ENCODE measurements at regions not wholly inside any gene's neighbourhood (a gene's known extent, or its start where the extent isn't known, plus 50 kb on each side); places are given as distances from the start of the nearest gene placed in this dataset.

GRCh38 chr6:148107911-148108310, 234.7 kb upstream of the SASH1 start:
- no peak for TF ChIP-seq POLR2A (IDR thresholded peaks at IDR 0.05)
- no peak for TF ChIP-seq CTCF (IDR thresholded peaks at IDR 0.05)
- no peak for TF ChIP-seq POLR2AphosphoS5 (IDR thresholded peaks at IDR 0.05)
- intact Hi-C loops (cut with DNase I; ENCODE audit: low total_unique reads): no loop called here
- H3K9me3 ChIP-seq: no peaks in the 10 kb centered on the region
- H3K27ac ChIP-seq: no peak overlapping the region
- H3K4me3 ChIP-seq: no peak overlapping the region
- H3K4me1 ChIP-seq: no peaks in the 10 kb centered on the region
- H3K36me3 ChIP-seq: no peaks in the 10 kb centered on the region
- no peaks in the 10 kb centered on the region for H3K27me3 ChIP-seq
- DNase-seq (ENCODE audit: low spot score in 2 of 2): no peak

GRCh38 chr6:148109732-148110131, 232.9 kb upstream of the SASH1 start:
- no peaks in the 10 kb centered on the region for H3K4me1 ChIP-seq
- no peaks in the 10 kb centered on the region for H3K27me3 ChIP-seq
- intact Hi-C loops (cut with DNase I; ENCODE audit: low total_unique reads): no loop called here
- H3K27ac ChIP-seq: no peak overlapping the region
- no peak for TF ChIP-seq CTCF (IDR thresholded peaks at IDR 0.05)
- TF ChIP-seq POLR2A (IDR thresholded peaks at IDR 0.05): no peak
- TF ChIP-seq POLR2AphosphoS5 (IDR thresholded peaks at IDR 0.05): no peak
- H3K36me3 ChIP-seq: no peaks in the 10 kb centered on the region
- H3K4me3 ChIP-seq: no peak overlapping the region
- no peak for DNase-seq (ENCODE audit: low spot score in 2 of 2)
- no peaks in the 10 kb centered on the region for H3K9me3 ChIP-seq

- no peaks in the 10 kb centered on the region for H3K27me3 ChIP-seq
- TF ChIP-seq POLR2AphosphoS5 (IDR thresholded peaks at IDR 0.05) (no peak), CTCF (IDR thresholded peaks at IDR 0.05) (no peak), POLR2A (IDR thresholded peaks at IDR 0.05) (no peak)
- H3K27ac ChIP-seq: no peak overlapping the region
- DNase-seq (ENCODE audit: low spot score in 2 of 2): no peak
- no peaks in the 10 kb centered on the region for H3K9me3 ChIP-seq
- H3K4me1 ChIP-seq: no peaks in the 10 kb centered on the region
- intact Hi-C loops (cut with DNase I; ENCODE audit: low total_unique reads): no loop called here
- H3K36me3 ChIP-seq: no peaks in the 10 kb centered on the region
- H3K4me3 ChIP-seq: no peak overlapping the region
Observed at GRCh38 chr6:148110925-148111324, 231.7 kb upstream of the SASH1 start.

- H3K4me1 ChIP-seq: no peaks in the 10 kb centered on the region
- no peak for DNase-seq (ENCODE audit: low spot score in 2 of 2)
- intact Hi-C loops (cut with DNase I; ENCODE audit: low total_unique reads): no loop called here
- no peaks in the 10 kb centered on the region for H3K36me3 ChIP-seq
- no peaks in the 10 kb centered on the region for H3K27me3 ChIP-seq
- no peak for TF ChIP-seq POLR2AphosphoS5 (IDR thresholded peaks at IDR 0.05)
- no peak for TF ChIP-seq CTCF (IDR thresholded peaks at IDR 0.05)
- no peak for TF ChIP-seq POLR2A (IDR thresholded peaks at IDR 0.05)
- no peak overlapping the region for H3K27ac ChIP-seq
- no peak overlapping the region for H3K4me3 ChIP-seq
- no peaks in the 10 kb centered on the region for H3K9me3 ChIP-seq
Observed at GRCh38 chr6:148112851-148113319, 229.8 kb upstream of the SASH1 start.

- Histone ChIP-seq H3K4me3 (no peak overlapping the region), H3K27ac (no peak overlapping the region), H3K4me1 (no peaks in the 10 kb centered on the region), H3K27me3 (no peaks in the 10 kb centered on the region), H3K36me3 (no peaks in the 10 kb centered on the region), H3K9me3 (no peaks in the 10 kb centered on the region)
- intact Hi-C loops (cut with DNase I; ENCODE audit: low total_unique reads): no loop called here
- DNase-seq (ENCODE audit: low spot score in 2 of 2): no peak
- TF ChIP-seq CTCF (IDR thresholded peaks at IDR 0.05): no peak
- TF ChIP-seq POLR2AphosphoS5 (IDR thresholded peaks at IDR 0.05): no peak
- TF ChIP-seq POLR2A (IDR thresholded peaks at IDR 0.05): no peak
Observed at GRCh38 chr6:148116001-148116400, 226.6 kb upstream of the SASH1 start.

Measured in breast epithelium (tissue), 4 donors.